ENCODE measurements at regions not wholly inside any gene's neighbourhood (a gene's known extent, or its start where the extent isn't known, plus 50 kb on each side); places are given as distances from the start of the nearest gene placed in this dataset.

DNA sequence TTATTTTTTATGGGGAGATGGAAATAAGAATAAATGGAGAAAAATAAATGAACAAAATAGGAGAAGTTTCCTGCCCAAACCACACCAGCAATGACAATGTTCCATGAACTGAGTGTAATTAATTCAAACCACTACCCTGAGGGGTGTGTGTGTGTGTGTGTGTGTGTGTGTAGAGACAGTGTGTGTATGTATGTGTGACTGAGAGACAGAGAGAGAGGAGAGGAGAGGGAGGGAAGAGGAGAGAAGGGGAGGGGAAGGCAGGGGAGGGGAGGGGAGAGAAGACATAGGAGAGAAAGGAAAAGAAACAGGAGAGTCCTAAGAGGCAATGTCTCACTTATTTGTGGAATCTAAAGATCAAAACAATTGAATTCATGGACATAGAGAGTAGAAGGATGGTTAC, 65.0 kb upstream of the POU2AF1 start:
- Histone ChIP-seq H3K36me3 (ENCODE audit: control insufficient read depth, insufficient read depth, low read length) (no peaks in the 10 kb centered on the region), H3K4me3 (ENCODE audit: low read depth, low read length) (no peak overlapping the region), H3K27me3 (ENCODE audit: control insufficient read depth, insufficient read depth, low read length) (no peaks in the 10 kb centered on the region)
- TF ChIP-seq, protein P1, sequence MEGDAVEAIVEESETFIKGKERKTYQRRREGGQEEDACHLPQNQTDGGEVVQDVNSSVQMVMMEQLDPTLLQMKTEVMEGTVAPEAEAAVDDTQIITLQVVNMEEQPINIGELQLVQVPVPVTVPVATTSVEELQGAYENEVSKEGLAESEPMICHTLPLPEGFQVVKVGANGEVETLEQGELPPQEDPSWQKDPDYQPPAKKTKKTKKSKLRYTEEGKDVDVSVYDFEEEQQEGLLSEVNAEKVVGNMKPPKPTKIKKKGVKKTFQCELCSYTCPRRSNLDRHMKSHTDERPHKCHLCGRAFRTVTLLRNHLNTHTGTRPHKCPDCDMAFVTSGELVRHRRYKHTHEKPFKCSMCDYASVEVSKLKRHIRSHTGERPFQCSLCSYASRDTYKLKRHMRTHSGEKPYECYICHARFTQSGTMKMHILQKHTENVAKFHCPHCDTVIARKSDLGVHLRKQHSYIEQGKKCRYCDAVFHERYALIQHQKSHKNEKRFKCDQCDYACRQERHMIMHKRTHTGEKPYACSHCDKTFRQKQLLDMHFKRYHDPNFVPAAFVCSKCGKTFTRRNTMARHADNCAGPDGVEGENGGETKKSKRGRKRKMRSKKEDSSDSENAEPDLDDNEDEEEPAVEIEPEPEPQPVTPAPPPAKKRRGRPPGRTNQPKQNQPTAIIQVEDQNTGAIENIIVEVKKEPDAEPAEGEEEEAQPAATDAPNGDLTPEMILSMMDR (IDR thresholded peaks at IDR 0.05; ENCODE audit: insufficient read depth, low read length, poor library complexity, severe bottlenecking) = no peak
- no peak for DNase-seq (ENCODE audit: low read depth)

DNA sequence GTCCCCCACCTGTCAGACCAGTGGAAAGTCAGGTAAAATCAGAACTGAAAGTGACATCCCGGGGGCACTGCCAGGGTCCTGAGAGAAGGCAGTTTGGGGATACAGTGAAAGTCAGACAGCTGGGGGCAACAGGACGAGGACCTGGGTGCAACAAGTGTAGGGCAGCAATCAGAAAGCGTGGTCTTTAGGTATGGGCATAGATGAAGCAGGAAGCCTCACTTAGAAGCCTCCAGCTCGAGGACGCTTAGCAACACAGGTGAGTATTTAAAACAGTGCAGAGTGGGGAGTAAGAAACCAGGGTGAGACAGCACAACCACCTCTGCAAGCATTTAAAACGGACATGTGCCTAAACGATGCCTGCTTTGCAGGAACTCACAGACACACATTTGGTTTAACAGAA, 64.6 kb upstream of the POU2AF1 start:
- Histone ChIP-seq H3K4me3 (ENCODE audit: low read depth, low read length) (no peak overlapping the region), H3K36me3 (ENCODE audit: control insufficient read depth, insufficient read depth, low read length) (no peaks in the 10 kb centered on the region), H3K27me3 (ENCODE audit: control insufficient read depth, insufficient read depth, low read length) (no peaks in the 10 kb centered on the region)
- TF ChIP-seq, protein P1 (IDR thresholded peaks at IDR 0.05; ENCODE audit: insufficient read depth, low read length, poor library complexity, severe bottlenecking) = no peak
- DNase-seq (ENCODE audit: low read depth) = no peak

DNA sequence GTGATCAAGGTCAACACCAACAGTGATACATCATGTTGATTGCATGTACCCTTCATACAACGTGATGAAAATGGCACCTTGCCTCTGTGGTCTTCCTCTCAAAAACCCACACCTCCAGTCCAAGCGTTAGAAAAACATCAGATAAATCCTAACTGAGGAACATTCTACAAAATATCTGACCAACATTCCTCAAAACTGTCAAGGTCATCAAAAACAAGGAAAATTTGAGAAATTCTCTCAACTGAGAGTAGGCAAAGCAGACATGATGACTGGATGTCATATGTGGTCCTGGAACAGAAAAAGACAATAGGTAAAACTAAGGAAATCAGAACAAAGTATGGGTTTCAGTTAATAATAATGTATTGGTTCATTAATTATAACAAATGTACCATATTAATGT, 64.0 kb upstream of the POU2AF1 start:
- no peak for DNase-seq (ENCODE audit: low read depth)
- no peaks in the 10 kb centered on the region for H3K27me3 ChIP-seq (ENCODE audit: control insufficient read depth, insufficient read depth, low read length)
- TF ChIP-seq, protein P1 (IDR thresholded peaks at IDR 0.05; ENCODE audit: insufficient read depth, low read length, poor library complexity, severe bottlenecking) = no peak
- H3K36me3 ChIP-seq (ENCODE audit: control insufficient read depth, insufficient read depth, low read length) = no peaks in the 10 kb centered on the region
- no peak overlapping the region for H3K4me3 ChIP-seq (ENCODE audit: low read depth, low read length)

DNA sequence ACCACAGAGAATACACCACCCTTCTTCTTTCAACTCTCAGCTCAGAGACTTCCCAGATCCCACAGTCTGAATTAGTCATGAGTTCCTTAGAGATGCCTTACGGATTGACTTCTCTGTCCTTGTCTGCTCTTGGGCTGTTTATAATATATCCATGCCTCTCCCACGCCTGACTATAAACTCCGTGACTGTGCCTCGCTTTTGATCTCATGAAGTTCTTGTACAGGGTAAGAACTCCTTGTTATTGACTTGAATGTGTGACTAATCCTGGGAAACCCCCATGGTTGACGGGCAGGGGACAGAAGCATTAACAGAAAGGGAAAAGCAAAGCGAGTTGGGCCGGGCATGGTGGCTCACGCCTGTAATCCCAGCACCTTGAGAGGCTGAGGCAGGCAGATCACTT, 62.4 kb upstream of the POU2AF1 start:
- TF ChIP-seq, protein P1 (IDR thresholded peaks at IDR 0.05; ENCODE audit: insufficient read depth, low read length, poor library complexity, severe bottlenecking) = no peak
- no peak overlapping the region for H3K4me3 ChIP-seq (ENCODE audit: low read depth, low read length)
- peak; percentile 74 for DNase-seq (ENCODE audit: low read depth)

DNA sequence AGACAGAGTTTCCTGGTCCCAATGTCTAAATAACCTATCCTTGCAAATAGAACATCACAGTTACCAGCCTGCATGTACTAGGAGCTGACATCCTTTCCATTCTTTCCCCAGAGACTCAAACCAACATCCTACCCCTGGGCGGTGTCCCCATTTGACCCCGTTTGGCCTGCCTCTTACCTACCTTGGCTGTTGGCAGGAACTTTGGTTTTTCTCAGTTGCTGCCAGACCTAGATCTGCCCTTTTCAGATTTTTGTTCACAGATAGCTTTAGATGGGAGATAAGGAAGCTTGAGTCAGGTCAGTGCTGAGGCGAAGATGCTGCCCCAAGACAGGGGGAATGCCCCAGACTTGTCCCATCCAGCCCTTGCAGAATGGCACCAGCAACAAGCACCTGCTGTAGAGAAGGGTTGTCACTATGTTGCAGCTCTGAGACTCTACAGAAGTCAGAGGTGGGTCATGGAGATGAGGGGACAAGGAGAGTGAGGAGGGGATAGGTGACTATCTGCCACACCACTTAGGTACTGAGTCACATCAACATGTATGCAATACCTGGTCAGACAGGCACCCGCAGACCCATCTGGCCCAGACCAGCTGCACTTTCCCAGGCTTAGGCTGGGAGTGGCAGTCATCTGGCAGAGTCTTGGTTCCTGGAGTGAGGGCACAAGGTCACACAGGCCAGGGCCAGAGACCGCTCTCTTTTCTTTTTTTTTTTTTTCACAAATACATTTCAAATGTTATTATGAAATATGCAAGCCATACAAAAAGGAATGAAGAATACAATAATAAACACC, 61.5 kb upstream of the POU2AF1 start:
- no peak overlapping the region for H3K4me3 ChIP-seq (ENCODE audit: low read depth, low read length)
- TF ChIP-seq, protein P1 (IDR thresholded peaks at IDR 0.05; ENCODE audit: insufficient read depth, low read length, poor library complexity, severe bottlenecking) = no peak
- H3K27me3 ChIP-seq (ENCODE audit: control insufficient read depth, insufficient read depth, low read length) = no peaks in the 10 kb centered on the region
- H3K36me3 ChIP-seq (ENCODE audit: control insufficient read depth, insufficient read depth, low read length) = no peaks in the 10 kb centered on the region
- no peak for DNase-seq (ENCODE audit: low read depth)

More for the DNA sequence above, 62.4 kb upstream of the POU2AF1 start:
- no peaks in the 10 kb centered on the region for H3K27me3 ChIP-seq (ENCODE audit: control insufficient read depth, insufficient read depth, low read length)
- H3K36me3 ChIP-seq (ENCODE audit: control insufficient read depth, insufficient read depth, low read length) = no peaks in the 10 kb centered on the region

DNA sequence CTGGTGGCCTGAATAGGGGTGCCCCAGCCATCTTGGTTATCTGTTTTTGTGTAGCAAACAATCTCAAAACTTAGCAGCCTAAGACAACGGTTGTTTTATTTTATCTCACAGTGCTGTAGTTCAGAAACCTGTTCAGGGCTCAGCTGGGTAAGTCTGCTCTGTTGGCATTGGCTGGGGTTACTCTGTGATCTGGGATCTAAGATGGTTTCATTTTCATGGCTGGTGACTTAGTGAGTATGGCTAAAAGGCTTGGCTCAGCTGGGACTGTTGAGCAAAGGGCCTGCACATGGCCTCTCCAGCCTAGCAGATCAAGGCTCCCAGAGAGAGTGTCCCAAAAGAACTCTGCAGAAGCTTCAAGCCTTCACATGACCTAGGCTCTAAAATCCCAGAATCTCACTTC, 60.8 kb upstream of the POU2AF1 start:
- H3K27me3 ChIP-seq (ENCODE audit: control insufficient read depth, insufficient read depth, low read length) = no peaks in the 10 kb centered on the region
- no peak for DNase-seq (ENCODE audit: low read depth)

More for the DNA sequence above, 60.8 kb upstream of the POU2AF1 start:
- TF ChIP-seq, protein P1 (IDR thresholded peaks at IDR 0.05; ENCODE audit: insufficient read depth, low read length, poor library complexity, severe bottlenecking) = no peak
- H3K4me3 ChIP-seq (ENCODE audit: low read depth, low read length) = no peak overlapping the region
- H3K36me3 ChIP-seq (ENCODE audit: control insufficient read depth, insufficient read depth, low read length) = no peaks in the 10 kb centered on the region

Measured in kidney epithelial cell (primary cell).